ENCODE measurements at regions not wholly inside any gene's neighbourhood (a gene's known extent, or its start where the extent isn't known, plus 50 kb on each side); places are given as distances from the start of the nearest gene placed in this dataset.

DNA sequence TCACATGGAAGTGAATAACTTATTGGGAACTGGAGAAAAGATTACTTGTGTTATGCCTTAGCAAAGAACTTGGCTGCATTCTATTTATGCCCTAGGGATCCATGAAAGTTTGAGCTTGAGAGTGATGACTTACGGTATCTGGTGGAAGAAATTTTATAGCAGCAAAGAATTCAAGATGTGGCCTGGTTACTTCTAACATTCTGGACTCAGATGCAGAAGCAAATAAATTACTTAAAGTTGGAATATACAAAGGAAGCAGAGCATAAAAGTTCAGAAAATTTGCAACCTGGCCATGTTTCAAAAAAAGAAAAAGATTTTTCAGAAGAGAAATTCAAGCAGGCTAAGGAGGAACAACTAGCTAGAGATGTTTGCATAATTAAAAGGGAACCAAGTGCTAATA, 252.3 kb upstream of the WDFY3 start:
- TF ChIP-seq, protein P1, sequence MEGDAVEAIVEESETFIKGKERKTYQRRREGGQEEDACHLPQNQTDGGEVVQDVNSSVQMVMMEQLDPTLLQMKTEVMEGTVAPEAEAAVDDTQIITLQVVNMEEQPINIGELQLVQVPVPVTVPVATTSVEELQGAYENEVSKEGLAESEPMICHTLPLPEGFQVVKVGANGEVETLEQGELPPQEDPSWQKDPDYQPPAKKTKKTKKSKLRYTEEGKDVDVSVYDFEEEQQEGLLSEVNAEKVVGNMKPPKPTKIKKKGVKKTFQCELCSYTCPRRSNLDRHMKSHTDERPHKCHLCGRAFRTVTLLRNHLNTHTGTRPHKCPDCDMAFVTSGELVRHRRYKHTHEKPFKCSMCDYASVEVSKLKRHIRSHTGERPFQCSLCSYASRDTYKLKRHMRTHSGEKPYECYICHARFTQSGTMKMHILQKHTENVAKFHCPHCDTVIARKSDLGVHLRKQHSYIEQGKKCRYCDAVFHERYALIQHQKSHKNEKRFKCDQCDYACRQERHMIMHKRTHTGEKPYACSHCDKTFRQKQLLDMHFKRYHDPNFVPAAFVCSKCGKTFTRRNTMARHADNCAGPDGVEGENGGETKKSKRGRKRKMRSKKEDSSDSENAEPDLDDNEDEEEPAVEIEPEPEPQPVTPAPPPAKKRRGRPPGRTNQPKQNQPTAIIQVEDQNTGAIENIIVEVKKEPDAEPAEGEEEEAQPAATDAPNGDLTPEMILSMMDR (IDR thresholded peaks at IDR 0.05; ENCODE audit: control insufficient read depth, extremely low read depth, insufficient read depth), result no peak
- DNase-seq (ENCODE audit: low read depth), result no peak
- no peak overlapping the region for H3K4me3 ChIP-seq (ENCODE audit: low read depth, low read length)

DNA sequence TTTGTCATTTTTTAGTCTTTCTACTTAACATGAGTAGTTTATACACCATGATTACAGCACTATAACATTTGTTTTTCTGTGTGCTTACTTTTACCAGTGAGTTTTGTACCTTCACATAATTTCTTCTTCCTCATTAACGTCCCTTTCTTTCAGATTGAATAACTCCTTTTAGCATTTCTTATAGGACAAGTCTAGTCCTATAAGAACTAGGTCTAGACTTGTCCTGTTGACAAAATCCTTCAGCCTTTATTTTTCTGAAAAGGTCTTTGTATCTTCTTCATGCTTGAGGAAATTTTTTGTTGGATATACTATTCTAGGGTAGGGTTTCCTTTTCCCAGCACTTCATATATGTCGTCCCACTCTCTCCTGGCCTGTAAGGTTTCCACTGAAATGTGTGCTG, 253.3 kb upstream of the ARHGAP24 start:
- H3K4me3 ChIP-seq (ENCODE audit: low read depth, low read length), result no peak overlapping the region
- DNase-seq (ENCODE audit: low read depth), result no peak
- TF ChIP-seq, protein P1 (IDR thresholded peaks at IDR 0.05; ENCODE audit: control insufficient read depth, extremely low read depth, insufficient read depth), result no peak

DNA sequence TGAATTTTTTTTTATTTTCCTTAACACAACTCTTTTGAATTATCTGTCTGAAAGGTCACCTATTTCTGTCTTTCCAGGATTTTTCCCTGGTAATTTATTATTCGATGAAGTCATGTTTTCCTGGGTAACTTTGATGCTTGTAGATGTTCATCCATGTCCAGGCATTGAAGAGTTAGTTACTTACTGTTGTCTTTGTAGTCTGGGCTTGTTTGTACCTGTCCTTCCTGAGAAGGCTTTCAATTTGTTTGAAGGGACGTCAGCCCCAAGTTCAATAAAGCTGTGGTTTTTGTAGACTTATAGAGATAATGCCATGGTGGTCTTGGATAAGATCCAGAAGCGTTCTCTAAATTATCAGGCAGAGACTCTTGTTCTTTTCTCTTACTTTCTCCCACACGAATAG, 252.4 kb upstream of the ARHGAP24 start:
- TF ChIP-seq, protein P1 (IDR thresholded peaks at IDR 0.05; ENCODE audit: control insufficient read depth, extremely low read depth, insufficient read depth), result no peak
- DNase-seq (ENCODE audit: low read depth), result no peak
- no peak overlapping the region for H3K4me3 ChIP-seq (ENCODE audit: low read depth, low read length)

DNA sequence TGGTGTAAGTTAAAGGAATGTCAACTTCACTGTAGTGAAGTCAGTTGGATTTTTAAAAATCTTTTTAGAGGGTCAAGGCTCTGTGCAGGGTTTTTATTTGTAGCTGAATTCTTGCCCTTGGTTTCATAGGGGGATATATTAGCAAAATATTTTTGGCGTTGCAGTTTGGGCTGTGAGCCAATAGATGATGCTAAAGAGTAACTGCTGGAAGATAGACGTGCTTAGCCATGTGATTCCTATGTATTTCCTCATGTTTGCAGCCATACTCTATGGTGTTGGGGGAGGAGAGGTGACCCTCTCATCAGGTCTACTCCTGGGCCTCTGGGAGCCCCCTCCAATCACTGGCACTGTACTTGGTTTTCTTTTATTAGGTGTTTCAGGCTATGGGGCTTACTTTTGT, 246.7 kb upstream of the ARHGAP24 start:
- H3K4me3 ChIP-seq (ENCODE audit: low read depth, low read length), result no peak overlapping the region
- TF ChIP-seq, protein P1 (IDR thresholded peaks at IDR 0.05; ENCODE audit: control insufficient read depth, extremely low read depth, insufficient read depth), result 0 out of 2 replicates have a peak, but pooled peaks have one; percentile 2
- no peak for DNase-seq (ENCODE audit: low read depth)

DNA sequence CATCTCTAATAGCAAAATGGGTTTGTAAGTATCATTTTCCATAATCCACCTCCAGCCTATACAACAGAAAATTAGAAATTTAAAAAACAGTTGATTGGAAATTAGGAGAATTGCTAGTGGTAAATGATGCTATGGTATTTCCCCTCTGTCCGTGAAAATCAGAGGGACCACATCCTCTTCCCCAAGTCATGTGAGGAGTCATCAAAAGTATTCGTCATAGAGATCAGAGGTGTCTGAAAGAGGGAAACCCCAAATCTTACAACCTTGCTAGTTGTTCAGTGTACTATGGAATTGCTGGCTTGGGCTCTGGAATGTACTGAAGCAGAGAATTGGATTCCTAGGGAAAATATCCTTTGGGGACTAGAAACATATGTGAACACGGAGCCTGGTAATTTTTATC, 241.4 kb upstream of the ARHGAP24 start:
- H3K4me3 ChIP-seq (ENCODE audit: low read depth, low read length), result no peak overlapping the region

DNA sequence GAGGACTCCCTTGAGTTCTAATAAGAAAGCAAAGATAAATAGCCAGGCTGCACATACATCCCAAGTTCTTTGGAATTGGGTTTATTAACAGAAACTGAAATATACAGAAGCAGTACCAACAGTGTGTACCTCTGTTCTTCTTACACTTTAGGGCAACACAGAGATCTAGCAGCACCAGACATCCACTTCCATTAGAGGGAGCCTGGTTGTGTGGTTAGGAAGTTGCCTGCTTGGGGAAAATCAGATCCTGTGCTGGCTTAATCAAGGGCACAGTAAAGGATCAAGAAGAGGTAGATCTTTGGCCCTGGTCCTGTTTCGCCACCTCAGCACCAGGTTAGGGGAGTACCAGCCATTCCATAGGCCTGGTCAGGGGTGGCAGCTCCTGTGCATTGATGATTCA, 231.1 kb upstream of the ARHGAP24 start:
- no peak for DNase-seq (ENCODE audit: low read depth)
- TF ChIP-seq, protein P1 (IDR thresholded peaks at IDR 0.05; ENCODE audit: control insufficient read depth, extremely low read depth, insufficient read depth), result peak; percentile 18; the same call in 1 of the 2 replicates
- H3K4me3 ChIP-seq (ENCODE audit: low read depth, low read length), result no peak overlapping the region

More for the DNA sequence above, 241.4 kb upstream of the ARHGAP24 start:
- DNase-seq (ENCODE audit: low read depth), result no peak
- TF ChIP-seq, protein P1 (IDR thresholded peaks at IDR 0.05; ENCODE audit: control insufficient read depth, extremely low read depth, insufficient read depth), result no peak

DNA sequence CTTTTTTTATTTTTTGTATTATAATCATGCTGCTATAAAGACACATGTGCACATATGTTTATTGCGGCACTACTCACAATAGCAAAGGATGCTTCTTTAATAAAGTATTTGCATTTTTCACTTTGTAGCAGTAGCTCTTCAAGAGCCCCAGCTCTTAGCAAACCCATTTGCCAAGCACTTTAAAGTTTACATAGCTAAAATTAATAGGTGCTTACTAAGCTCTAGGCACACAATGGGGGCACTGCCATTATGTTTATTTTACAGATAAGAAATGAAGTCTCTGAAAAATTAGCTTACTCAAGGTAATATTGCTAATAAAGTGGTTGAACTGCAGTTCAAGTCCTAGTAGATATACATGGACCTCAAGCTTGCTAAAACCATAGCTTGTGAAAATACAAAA, 230.3 kb upstream of the ARHGAP24 start:
- DNase-seq (ENCODE audit: low read depth), result peak; percentile 13
- no peak overlapping the region for H3K4me3 ChIP-seq (ENCODE audit: low read depth, low read length)
- TF ChIP-seq, protein P1 (IDR thresholded peaks at IDR 0.05; ENCODE audit: control insufficient read depth, extremely low read depth, insufficient read depth), result no peak

Measured in LNCaP clone FGC (cell line).